Activated naive CD4-positive, alpha-beta T cell treated with anti-CD3 and anti-CD28 coated beads, Interleukin-2, amount 50 U/mL, for 24 hours (primary cell): ENCODE measurements at regions not wholly inside any gene's neighbourhood (a gene's known extent, or its start where the extent isn't known, plus 50 kb on each side); places are given as distances from the start of the nearest gene placed in this dataset.
A peak's percentile ranks its signal among the peaks of the same experiment; 100 is the strongest.

Source experiments
- H3K27ac Mint-ChIP-seq: one replicate; pipeline ENCODE4 v1.8.0; 2021; ENCODE audit warnings: mild to moderate bottlenecking, mixed read lengths
- H3K27me3 Mint-ChIP-seq: one replicate; pipeline ENCODE4 v1.8.0; 2021; ENCODE audit warnings: mixed read lengths
- H3K36me3 Mint-ChIP-seq: one replicate; pipeline ENCODE4 v1.8.0; 2021; ENCODE audit warnings: mixed read lengths
- H3K4me1 Mint-ChIP-seq: one replicate; pipeline ENCODE4 v1.8.0; 2021; ENCODE audit warnings: mixed read lengths
- H3K4me3 Mint-ChIP-seq: one replicate; pipeline ENCODE4 v1.8.0; 2021; ENCODE audit warnings: mild to moderate bottlenecking, mixed read lengths
- H3K9me3 Mint-ChIP-seq: one replicate; pipeline ENCODE4 v1.8.0; 2021; ENCODE audit warnings: mixed read lengths

GRCh38 chr2:74735009-74735408 lies 81.0 kb downstream of the SEMA4F start:
- Mint-ChIP-seq H3K36me3 (peaks cover 8% of the 10 kb centered on the region), H3K27ac (no peak overlapping the region), H3K27me3 (peaks cover 7% of the 10 kb centered on the region), H3K9me3 (peaks cover 7% of the 10 kb centered on the region), H3K4me3 (no peak overlapping the region), H3K4me1 (peaks cover 8% of the 10 kb centered on the region)

DNA sequence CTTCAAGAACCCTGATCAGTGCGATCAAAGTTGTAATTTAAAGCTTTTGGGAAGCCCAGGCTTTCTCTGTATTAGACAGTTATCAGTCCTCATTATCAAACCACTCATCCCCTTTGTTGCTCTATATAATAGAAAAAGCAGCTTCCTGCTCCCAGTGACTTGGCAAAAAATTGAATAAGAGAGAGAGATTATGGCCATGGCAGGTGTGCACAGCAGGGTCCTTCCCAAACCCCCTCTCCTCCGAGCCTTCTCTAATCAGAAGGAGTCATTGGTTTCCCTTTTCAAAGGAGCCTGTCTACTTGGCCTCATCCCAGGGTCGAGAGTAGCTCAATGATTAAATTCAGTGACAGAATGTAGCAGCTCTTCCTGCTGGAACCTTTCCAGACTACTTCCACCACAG lies 81.5 kb downstream of the SEMA4F start:
- Mint-ChIP-seq H3K27me3 (peaks cover 7% of the 10 kb centered on the region), H3K27ac (no peak overlapping the region), H3K9me3 (peaks cover 7% of the 10 kb centered on the region), H3K4me1 (peaks cover 8% of the 10 kb centered on the region), H3K4me3 (no peak overlapping the region), H3K36me3 (peaks cover 8% of the 10 kb centered on the region)

DNA sequence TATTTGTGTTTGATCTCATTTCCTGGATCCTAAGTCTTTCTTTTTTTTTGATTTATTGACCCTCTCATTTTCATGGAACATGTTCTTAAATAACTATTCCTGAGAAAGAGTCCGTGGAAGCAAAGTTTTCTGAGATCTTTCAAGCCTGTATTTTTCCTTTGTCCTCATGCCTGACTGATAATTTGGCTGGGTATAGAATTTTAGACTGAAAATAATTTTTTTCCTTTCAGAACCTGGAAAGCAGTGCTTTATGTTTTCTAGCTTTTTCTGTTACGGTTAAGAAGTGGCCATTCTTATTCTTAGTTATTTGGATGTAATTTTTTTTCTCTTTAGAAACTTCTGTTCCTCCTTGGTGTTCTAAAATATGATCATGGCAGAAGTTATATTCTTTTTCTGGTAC lies 82.5 kb downstream of the SEMA4F start:
- Mint-ChIP-seq H3K27me3 (peaks cover 4% of the 10 kb centered on the region), H3K4me1 (peaks cover 8% of the 10 kb centered on the region), H3K9me3 (peaks cover 7% of the 10 kb centered on the region), H3K4me3 (no peak overlapping the region), H3K36me3 (peaks cover 8% of the 10 kb centered on the region), H3K27ac (no peak overlapping the region)

- no peaks in the 10 kb centered on the region for H3K27me3 Mint-ChIP-seq
- H3K4me3 Mint-ChIP-seq, result no peak overlapping the region
- no peak overlapping the region for H3K27ac Mint-ChIP-seq
- peaks cover 7% of the 10 kb centered on the region for H3K9me3 Mint-ChIP-seq
- H3K4me1 Mint-ChIP-seq, result peaks cover 8% of the 10 kb centered on the region
- H3K36me3 Mint-ChIP-seq, result peaks cover 8% of the 10 kb centered on the region
Measured at GRCh38 chr2:74738586-74738985, 84.5 kb downstream of the SEMA4F start.

GRCh38 chr2:74739129-74739528 lies 85.1 kb downstream of the SEMA4F start:
- peaks cover 7% of the 10 kb centered on the region for H3K9me3 Mint-ChIP-seq
- H3K4me1 Mint-ChIP-seq, result peaks cover 8% of the 10 kb centered on the region
- H3K4me3 Mint-ChIP-seq, result no peak overlapping the region
- no peaks in the 10 kb centered on the region for H3K27me3 Mint-ChIP-seq
- H3K27ac Mint-ChIP-seq, result no peak overlapping the region
- H3K36me3 Mint-ChIP-seq, result peaks cover 8% of the 10 kb centered on the region

GRCh38 chr2:74739733-74740241 lies 85.7 kb downstream of the SEMA4F start:
- Mint-ChIP-seq H3K9me3 (peaks cover 7% of the 10 kb centered on the region), H3K4me1 (peaks cover 8% of the 10 kb centered on the region), H3K27me3 (no peaks in the 10 kb centered on the region), H3K4me3 (no peak overlapping the region), H3K36me3 (peaks cover 8% of the 10 kb centered on the region), H3K27ac (no peak overlapping the region)

DNA sequence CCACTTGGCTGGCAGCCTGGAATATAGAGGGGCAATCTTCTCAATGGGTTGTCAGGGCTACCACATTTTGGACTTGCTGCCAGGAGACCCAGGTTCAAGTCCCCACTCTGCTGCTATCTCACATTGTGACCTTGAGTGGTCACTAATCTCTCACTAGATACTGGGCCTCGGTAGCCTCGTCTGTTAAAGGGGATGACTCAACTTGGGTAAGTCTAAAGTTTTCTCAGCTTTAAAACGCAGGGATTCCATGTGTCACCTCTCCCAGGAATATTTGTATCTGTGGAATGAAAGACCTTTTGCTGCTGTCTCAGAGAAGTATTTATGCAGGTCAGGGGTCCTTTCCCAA lies 86.3 kb downstream of the SEMA4F start:
- H3K36me3 Mint-ChIP-seq, result peaks cover 8% of the 10 kb centered on the region
- H3K9me3 Mint-ChIP-seq, result peaks cover 7% of the 10 kb centered on the region
- H3K27me3 Mint-ChIP-seq, result no peaks in the 10 kb centered on the region
- peaks cover 6% of the 10 kb centered on the region for H3K4me1 Mint-ChIP-seq
- H3K27ac Mint-ChIP-seq, result no peak overlapping the region
- no peak overlapping the region for H3K4me3 Mint-ChIP-seq

- H3K27ac Mint-ChIP-seq, result no peak overlapping the region
- no peak overlapping the region for H3K4me3 Mint-ChIP-seq
- peaks cover 8% of the 10 kb centered on the region for H3K36me3 Mint-ChIP-seq
- no peaks in the 10 kb centered on the region for H3K27me3 Mint-ChIP-seq
- peaks cover 1% of the 10 kb centered on the region for H3K4me1 Mint-ChIP-seq
- peaks cover 7% of the 10 kb centered on the region for H3K9me3 Mint-ChIP-seq
Measured at GRCh38 chr2:74740741-74741431, 86.8 kb downstream of the SEMA4F start.

- Mint-ChIP-seq H3K27me3 (no peaks in the 10 kb centered on the region), H3K4me3 (no peak overlapping the region), H3K27ac (peak overlapping the region; percentile 2), H3K4me1 (no peaks in the 10 kb centered on the region), H3K9me3 (peaks cover 7% of the 10 kb centered on the region), H3K36me3 (peaks cover 6% of the 10 kb centered on the region)
Measured at GRCh38 chr2:74741629-74742028, 87.6 kb downstream of the SEMA4F start.

DNA sequence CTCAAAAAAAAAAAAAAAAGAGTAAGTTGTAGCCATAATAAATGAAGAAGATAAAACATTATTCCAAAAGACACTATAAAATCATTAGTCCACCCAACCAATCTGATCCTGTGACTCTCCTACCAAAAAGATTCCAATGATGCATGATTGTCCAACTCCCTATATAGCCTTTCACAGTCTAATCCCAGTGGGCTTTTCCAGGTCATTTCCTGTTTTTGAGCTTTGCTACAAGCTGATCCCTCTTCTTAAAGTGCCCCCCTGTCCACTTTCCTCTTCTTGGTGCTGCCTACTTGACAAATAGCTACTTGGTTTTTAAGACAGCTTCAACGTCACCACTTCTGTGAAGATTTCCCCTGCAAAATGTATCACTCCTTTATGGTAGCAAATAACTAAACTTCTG lies 88.4 kb downstream of the SEMA4F start:
- no peaks in the 10 kb centered on the region for H3K4me1 Mint-ChIP-seq

DNA sequence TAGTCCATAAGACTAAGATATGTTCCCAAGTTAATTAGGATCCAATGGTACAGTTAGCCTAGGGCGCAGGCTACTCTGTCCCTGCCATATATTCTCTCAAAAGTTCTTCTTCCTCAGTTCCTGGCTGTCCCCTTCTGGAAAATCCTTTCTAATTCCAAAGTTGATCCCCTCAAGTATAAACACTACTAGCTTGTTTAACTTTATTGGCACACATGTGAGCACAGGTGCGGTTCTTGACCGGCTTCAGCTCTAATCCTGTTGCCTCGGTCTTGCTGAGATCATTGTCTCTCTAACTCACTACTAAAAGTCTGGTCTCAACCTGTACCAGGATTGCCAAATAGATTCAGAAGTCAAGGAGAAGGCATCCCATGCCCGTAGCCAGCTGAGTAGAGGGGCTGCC lies 89.0 kb downstream of the SEMA4F start:
- H3K27ac Mint-ChIP-seq, result no peak overlapping the region

More for the DNA sequence above, 88.4 kb downstream of the SEMA4F start:
- Mint-ChIP-seq H3K36me3 (no peaks in the 10 kb centered on the region), H3K27ac (no peak overlapping the region), H3K9me3 (peaks cover under 1% of the 10 kb centered on the region), H3K27me3 (no peaks in the 10 kb centered on the region), H3K4me3 (no peak overlapping the region)

GRCh38 chr2:74743778-74744177 lies 89.7 kb downstream of the SEMA4F start:
- no peak overlapping the region for H3K4me3 Mint-ChIP-seq
- no peaks in the 10 kb centered on the region for H3K4me1 Mint-ChIP-seq
- H3K9me3 Mint-ChIP-seq, result no peaks in the 10 kb centered on the region
- H3K36me3 Mint-ChIP-seq, result no peaks in the 10 kb centered on the region
- H3K27me3 Mint-ChIP-seq, result no peaks in the 10 kb centered on the region
- H3K27ac Mint-ChIP-seq, result no peak overlapping the region

More for the DNA sequence above, 89.0 kb downstream of the SEMA4F start:
- H3K9me3 Mint-ChIP-seq, result no peaks in the 10 kb centered on the region
- H3K36me3 Mint-ChIP-seq, result no peaks in the 10 kb centered on the region
- H3K27me3 Mint-ChIP-seq, result no peaks in the 10 kb centered on the region
- H3K4me1 Mint-ChIP-seq, result no peaks in the 10 kb centered on the region
- H3K4me3 Mint-ChIP-seq, result no peak overlapping the region

GRCh38 chr2:74744731-74745515 lies 89.0 kb upstream of the HK2 start:
- H3K9me3 Mint-ChIP-seq, result no peaks in the 10 kb centered on the region
- H3K36me3 Mint-ChIP-seq, result no peaks in the 10 kb centered on the region
- H3K4me1 Mint-ChIP-seq, result no peaks in the 10 kb centered on the region
- no peaks in the 10 kb centered on the region for H3K27me3 Mint-ChIP-seq
- H3K27ac Mint-ChIP-seq, result no peak overlapping the region
- no peak overlapping the region for H3K4me3 Mint-ChIP-seq

DNA sequence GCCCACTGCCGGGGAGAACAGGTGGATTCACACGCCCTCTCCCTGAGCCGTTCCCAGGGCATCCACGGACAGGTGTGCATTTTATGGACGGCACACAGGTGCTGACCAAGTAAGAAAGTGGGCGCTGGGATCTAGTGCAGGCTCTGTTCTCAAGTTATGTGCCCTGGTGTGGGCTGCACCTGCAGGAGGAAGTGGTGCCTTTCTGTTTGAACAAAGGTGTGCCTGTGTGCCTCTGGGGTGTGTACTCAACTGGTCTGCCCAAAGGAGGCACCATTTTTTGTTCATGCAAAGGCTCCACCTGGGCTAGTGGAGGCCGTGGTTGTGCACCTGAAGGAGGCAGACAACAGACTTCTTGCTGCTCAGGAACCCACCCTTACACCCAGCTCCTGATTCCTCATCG lies 88.2 kb upstream of the HK2 start:
- no peaks in the 10 kb centered on the region for H3K9me3 Mint-ChIP-seq
- H3K4me3 Mint-ChIP-seq, result no peak overlapping the region
- H3K36me3 Mint-ChIP-seq, result no peaks in the 10 kb centered on the region
- no peaks in the 10 kb centered on the region for H3K4me1 Mint-ChIP-seq
- H3K27ac Mint-ChIP-seq, result no peak overlapping the region
- H3K27me3 Mint-ChIP-seq, result no peaks in the 10 kb centered on the region

- H3K27ac Mint-ChIP-seq, result no peak overlapping the region
- no peaks in the 10 kb centered on the region for H3K36me3 Mint-ChIP-seq
- H3K9me3 Mint-ChIP-seq, result no peaks in the 10 kb centered on the region
- no peaks in the 10 kb centered on the region for H3K27me3 Mint-ChIP-seq
- H3K4me3 Mint-ChIP-seq, result no peak overlapping the region
- H3K4me1 Mint-ChIP-seq, result no peaks in the 10 kb centered on the region
Measured at GRCh38 chr2:74746480-74746879, 87.4 kb upstream of the HK2 start.

DNA sequence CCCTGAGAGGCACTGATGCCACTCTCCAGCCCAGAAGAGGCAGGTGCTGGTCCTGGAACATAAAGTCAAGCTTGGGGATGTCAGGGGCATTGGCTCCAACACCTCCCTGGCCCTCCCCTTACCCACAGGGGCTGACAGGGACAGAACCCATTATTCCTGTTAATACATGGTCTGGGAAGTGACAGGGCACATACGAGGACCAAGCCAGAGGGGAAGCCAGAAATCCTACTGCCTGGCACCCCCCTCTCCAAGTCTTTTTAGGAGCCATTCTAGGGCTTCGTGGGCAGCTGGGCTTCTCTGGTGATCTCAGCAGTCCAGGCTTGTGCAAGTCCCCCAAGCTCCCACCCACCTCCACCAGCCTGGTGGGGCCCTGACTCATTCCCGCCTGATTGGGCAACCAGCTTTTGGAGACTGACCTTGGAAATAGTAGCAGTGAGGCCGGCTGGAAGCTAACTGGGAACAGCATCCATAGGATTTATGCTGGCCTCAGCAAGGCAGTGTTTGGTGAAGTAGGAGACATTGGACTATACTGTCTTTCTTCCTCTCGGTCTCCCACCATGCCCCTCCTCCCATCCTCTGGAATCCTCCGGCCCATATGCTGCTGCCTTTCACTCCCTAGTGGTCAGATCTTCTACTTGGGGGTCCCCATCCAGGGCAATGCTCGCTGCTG lies 86.4 kb upstream of the HK2 start:
- Mint-ChIP-seq H3K36me3 (no peaks in the 10 kb centered on the region), H3K4me1 (no peaks in the 10 kb centered on the region), H3K4me3 (no peak overlapping the region), H3K27me3 (no peaks in the 10 kb centered on the region), H3K9me3 (no peaks in the 10 kb centered on the region), H3K27ac (no peak overlapping the region)
